Stomach (tissue), 8 donors: ENCODE measurements at regions not wholly inside any gene's neighbourhood (a gene's known extent, or its start where the extent isn't known, plus 50 kb on each side); places are given as distances from the start of the nearest gene placed in this dataset.

Source experiments
- DNase-seq, 2 donors: peaks; one replicate each; pipeline versions ENCODE4 v3.0.0 to v3.0.0-alpha.2; 2013 to 2019
- H3K27ac ChIP-seq, 5 donors: fragments of 200-600 bp in 4 of 5; sonication (generic) in 4 of 5; one replicate each; pipeline ENCODE4 v1.5.1; 2013 to 2019; ENCODE audit warnings: mild to moderate bottlenecking in 1 of 5, moderate library complexity in 1 of 5
- H3K27me3 ChIP-seq, 3 donors: fragments of 200-600 bp; sonication (generic); one replicate each; pipeline ENCODE4 v1.5.1; 2017 to 2019; ENCODE audit warnings: mixed run types in 1 of 3
- H3K36me3 ChIP-seq, 4 donors: fragments of 200-600 bp; sonication (generic); 1 replicate in 3 of 4; 2 replicates in 1 of 4; pipeline ENCODE4 v1.5.1; 2016 to 2019
- H3K4me1 ChIP-seq, 4 donors: fragments of 200-600 bp; sonication (generic); one replicate each; pipeline ENCODE4 v1.5.1; 2016 to 2019
- H3K4me3 ChIP-seq, 4 donors: fragments of 200-600 bp; sonication (generic) in 3 of 4; one replicate each; pipeline ENCODE4 v1.5.1; 2016 to 2019; ENCODE audit warnings: mild to moderate bottlenecking in 1 of 4
- H3K9me3 ChIP-seq, 4 donors: fragments of 200-600 bp; sonication (generic); one replicate each; pipeline ENCODE4 v1.5.1; 2016 to 2019
- CTCF ChIP-seq, 7 experiments: fragments of 450-650 bp in 4 of 7; fragments of 200-600 bp in 3 of 7; sonication (generic) in 3 of 7; IDR thresholded peaks; one replicate each; pipeline ENCODE4 v1.5.1; 2016 to 2019; ENCODE audit warnings: antibody characterized with exemption in 7 of 7, control low read depth in 2 of 7, mild to moderate bottlenecking in 1 of 7
- EP300 ChIP-seq: sonication (generic); formaldehyde crosslinking; IDR thresholded peaks from one replicate; pipeline ENCODE4 v1.6.1; 2017; ENCODE audit warnings: antibody characterized with exemption
- POLR2A ChIP-seq, 4 donors: fragments of 450-650 bp; IDR thresholded peaks; one replicate each; pipeline ENCODE4 v1.6.1; 2016; ENCODE audit warnings: antibody characterized with exemption in 4 of 4, control low read depth in 2 of 4, mild to moderate bottlenecking in 1 of 4, moderate library complexity in 1 of 4
- POLR2AphosphoS5 ChIP-seq, 3 donors: sonication (generic); formaldehyde crosslinking; IDR thresholded peaks; one replicate each; pipeline ENCODE4 v1.6.1; 2016; ENCODE audit warnings: antibody characterized with exemption in 3 of 3
- WGBS, 5 donors: extraction: QIAGEN DNeasy Blood & Tissue Kit in 3 of 5; methylation state at CpG; one replicate each; pipeline versions ENCODE4 v1.1.5 to v1.1.7; 2013 to 2018; 5-methylcytosine and 5-hydroxymethylcytosine counted together
- intact Hi-C: fragments of 100-400 bp; cut with DNase I; formaldehyde crosslinking; loops from one replicate; pipeline ENCODE4 v1.15.1; 2023; ENCODE audit warnings: low total_unique reads
- donor health status: healthy with polysubstance abuse.
- donor health status: Bipolar disorder and iron deficiency.
- donor health status: healthy.

- no peaks in the 10 kb centered on the region for H3K27me3 ChIP-seq
- intact Hi-C loops: no loop called here
- TF ChIP-seq POLR2A (IDR thresholded peaks at IDR 0.05): no peak
- TF ChIP-seq EP300: no peak
- TF ChIP-seq POLR2AphosphoS5 (IDR thresholded peaks at IDR 0.05): no peak
- TF ChIP-seq CTCF (IDR thresholded peaks at IDR 0.05): no peak
Measured at GRCh38 chr9:3099646-3100045, 255.8 kb upstream of the PUM3 start.

GRCh38 chr9:3088219-3088618, 244.3 kb upstream of the PUM3 start:
- Histone ChIP-seq H3K27ac (no peak overlapping the region), H3K4me1 (no peaks in the 10 kb centered on the region), H3K9me3 (no peaks in the 10 kb centered on the region), H3K4me3 (no peak overlapping the region), H3K36me3 (no peaks in the 10 kb centered on the region), H3K27me3 (no peaks in the 10 kb centered on the region)
- DNase-seq: no peak
- intact Hi-C loops: no loop called here
- WGBS, 5 donors: 77 to 88% (median 82%) methylated on average over 8 of the region's 8 CpGs
- no peak for TF ChIP-seq CTCF (IDR thresholded peaks at IDR 0.05)
- TF ChIP-seq POLR2A (IDR thresholded peaks at IDR 0.05): no peak
- no peak for TF ChIP-seq EP300
- no peak for TF ChIP-seq POLR2AphosphoS5 (IDR thresholded peaks at IDR 0.05)

More at GRCh38 chr9:3099646-3100045, 255.8 kb upstream of the PUM3 start:
- Histone ChIP-seq H3K9me3 (no peaks in the 10 kb centered on the region), H3K27ac (no peak overlapping the region), H3K36me3 (no peaks in the 10 kb centered on the region), H3K4me1 (no peaks in the 10 kb centered on the region), H3K4me3 (no peak overlapping the region)
- no peak for DNase-seq

GRCh38 chr9:3087697-3088096, 243.8 kb upstream of the PUM3 start:
- Histone ChIP-seq H3K4me3 (no peak overlapping the region), H3K27me3 (no peaks in the 10 kb centered on the region), H3K27ac (no peak overlapping the region), H3K9me3 (no peaks in the 10 kb centered on the region), H3K4me1 (no peaks in the 10 kb centered on the region), H3K36me3 (no peaks in the 10 kb centered on the region)
- no peak for DNase-seq
- intact Hi-C loops: no loop called here
- TF ChIP-seq EP300 (no peak), POLR2A (IDR thresholded peaks at IDR 0.05) (no peak), POLR2AphosphoS5 (IDR thresholded peaks at IDR 0.05) (no peak), CTCF (IDR thresholded peaks at IDR 0.05) (no peak)
- WGBS, 5 donors: 68 to 80% (median 74%) methylated on average over 4 of the region's 4 CpGs

GRCh38 chr9:3080951-3081350, 237.1 kb upstream of the PUM3 start:
- intact Hi-C loops: no loop called here
- WGBS, 5 donors: 74 to 83% (median 77%) methylated on average over 3 of the region's 3 CpGs
- DNase-seq: no peak
- Histone ChIP-seq H3K4me1 (no peaks in the 10 kb centered on the region), H3K36me3 (no peaks in the 10 kb centered on the region), H3K9me3 (peaks cover 0 to 6% (median 1%) of the 10 kb centered on the region in 4 donors), H3K27ac (no peak overlapping the region), H3K27me3 (no peaks in the 10 kb centered on the region), H3K4me3 (no peak overlapping the region)
- TF ChIP-seq POLR2AphosphoS5 (IDR thresholded peaks at IDR 0.05): no peak

GRCh38 chr9:3074247-3074646, 230.4 kb upstream of the PUM3 start:
- Histone ChIP-seq H3K4me1 (no peaks in the 10 kb centered on the region), H3K27me3 (no peaks in the 10 kb centered on the region), H3K4me3 (no peak overlapping the region), H3K27ac (no peak overlapping the region), H3K9me3 (peaks cover 0 to 19% (median 12%) of the 10 kb centered on the region in 4 donors), H3K36me3 (no peaks in the 10 kb centered on the region)
- intact Hi-C loops: no loop called here
- no peak for DNase-seq
- 75 to 82% (median 80%) methylated on average over 5 of the region's 5 CpGs for WGBS, 5 donors
- TF ChIP-seq POLR2A (IDR thresholded peaks at IDR 0.05) (no peak), CTCF (IDR thresholded peaks at IDR 0.05) (no peak), POLR2AphosphoS5 (IDR thresholded peaks at IDR 0.05) (no peak), EP300 (no peak)
